ENCODE measurements at regions not wholly inside any gene's neighbourhood (a gene's known extent, or its start where the extent isn't known, plus 50 kb on each side); places are given as distances from the start of the nearest gene placed in this dataset.
"Not testable (repeated sequence)": the region's sequence is repeated elsewhere in the genome, so short reads cannot be mapped to it uniquely, and the experiment has no call there.

- TF ChIP-seq CTCF (IDR thresholded peaks at IDR 0.05; ENCODE audit: low read depth, low read length) (no peak), MYC (IDR thresholded peaks at IDR 0.05; ENCODE audit: low read depth, low read length) (no peak), MAX (IDR thresholded peaks at IDR 0.05; ENCODE audit: low read depth, low read length) (no peak), POLR2A (IDR thresholded peaks at IDR 0.05; ENCODE audit: extremely low read depth, insufficient read length) (no peak)
- DNase-seq (ENCODE audit: low read depth) = no peak
- no peak overlapping the region for H3K4me3 ChIP-seq (ENCODE audit: low read depth, low read length)
These were observed 83.0 kb upstream of the WAC start for GRCh38 chr10:28449926-28450325.

DNA sequence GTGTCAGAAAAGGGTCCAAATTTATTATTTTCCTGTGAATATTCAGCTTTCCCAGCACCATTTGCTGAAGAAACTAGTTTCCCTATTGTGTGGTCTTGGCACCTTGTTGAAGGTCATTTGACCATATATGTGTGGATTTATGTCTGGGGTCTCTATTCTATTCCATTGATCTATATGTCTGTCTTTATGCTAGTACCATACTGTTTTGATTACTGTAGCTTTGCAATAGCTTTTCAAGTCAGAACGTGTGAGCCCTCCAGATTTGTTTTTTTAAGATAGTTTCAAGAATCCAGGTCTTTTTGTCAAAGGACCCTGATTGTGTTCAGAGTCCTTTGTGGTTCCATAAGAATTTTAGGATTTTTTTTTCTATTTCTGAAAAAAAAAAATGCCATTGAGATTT is 79.0 kb upstream of the WAC start:
- no peak for DNase-seq (ENCODE audit: low read depth)
- TF ChIP-seq POLR2A (IDR thresholded peaks at IDR 0.05; ENCODE audit: extremely low read depth, insufficient read length) = no peak
- no peak for TF ChIP-seq MAX (IDR thresholded peaks at IDR 0.05; ENCODE audit: low read depth, low read length)
- no peak for TF ChIP-seq MYC (IDR thresholded peaks at IDR 0.05; ENCODE audit: low read depth, low read length)
- TF ChIP-seq CTCF (IDR thresholded peaks at IDR 0.05; ENCODE audit: low read depth, low read length) = no peak
- no peak overlapping the region for H3K4me3 ChIP-seq (ENCODE audit: low read depth, low read length)

- TF ChIP-seq CTCF (IDR thresholded peaks at IDR 0.05; ENCODE audit: low read depth, low read length) (no peak), MAX (IDR thresholded peaks at IDR 0.05; ENCODE audit: low read depth, low read length) (no peak), MYC (IDR thresholded peaks at IDR 0.05; ENCODE audit: low read depth, low read length) (no peak), POLR2A (IDR thresholded peaks at IDR 0.05; ENCODE audit: extremely low read depth, insufficient read length) (no peak)
- H3K4me3 ChIP-seq (ENCODE audit: low read depth, low read length) = no peak overlapping the region
- DNase-seq (ENCODE audit: low read depth) = no peak
These were observed 75.8 kb upstream of the WAC start for GRCh38 chr10:28457110-28457509.

- DNase-seq (ENCODE audit: low read depth); H3K4me3 ChIP-seq (ENCODE audit: low read depth, low read length): not testable (repeated sequence)
These were observed 75.0 kb upstream of the WAC start for GRCh38 chr10:28457873-28458272.

- H3K4me3 ChIP-seq (ENCODE audit: low read depth, low read length) = no peak overlapping the region
- no peak for DNase-seq (ENCODE audit: low read depth)
- TF ChIP-seq MAX (IDR thresholded peaks at IDR 0.05; ENCODE audit: low read depth, low read length) (no peak), CTCF (IDR thresholded peaks at IDR 0.05; ENCODE audit: low read depth, low read length) (no peak), POLR2A (IDR thresholded peaks at IDR 0.05; ENCODE audit: extremely low read depth, insufficient read length) (no peak), MYC (IDR thresholded peaks at IDR 0.05; ENCODE audit: low read depth, low read length) (no peak)
These were observed 73.3 kb upstream of the WAC start for GRCh38 chr10:28459453-28460144.

- no peak for DNase-seq (ENCODE audit: low read depth)
- H3K4me3 ChIP-seq (ENCODE audit: low read depth, low read length) = no peak overlapping the region
- no peak for TF ChIP-seq MYC (IDR thresholded peaks at IDR 0.05; ENCODE audit: low read depth, low read length)
- no peak for TF ChIP-seq CTCF (IDR thresholded peaks at IDR 0.05; ENCODE audit: low read depth, low read length)
- no peak for TF ChIP-seq MAX (IDR thresholded peaks at IDR 0.05; ENCODE audit: low read depth, low read length)
- no peak for TF ChIP-seq POLR2A (IDR thresholded peaks at IDR 0.05; ENCODE audit: extremely low read depth, insufficient read length)
These were observed 69.8 kb upstream of the WAC start for GRCh38 chr10:28463141-28463540.

Measured in NB4 (cell line).